ENCODE measurements at regions not wholly inside any gene's neighbourhood (a gene's known extent, or its start where the extent isn't known, plus 50 kb on each side); places are given as distances from the start of the nearest gene placed in this dataset.

GRCh38 chr10:121690152-121690848, 92.1 kb upstream of the FGFR2 start:
- CTCF ChIA-PET = no interaction called here

GRCh38 chr10:121687095-121687813, 89.0 kb upstream of the FGFR2 start:
- H3K4me1 Mint-ChIP-seq = no peaks in the 10 kb centered on the region
- POLR2A ChIA-PET = no interaction called here
- CTCF ChIA-PET = no interaction called here

More at GRCh38 chr10:121690152-121690848, 92.1 kb upstream of the FGFR2 start:
- H3K4me3 Mint-ChIP-seq = no peak overlapping the region
- DNase-seq = no peak
- H3K27ac Mint-ChIP-seq = no peak overlapping the region
- POLR2A ChIA-PET = no interaction called here
- H3K9me3 Mint-ChIP-seq = no peaks in the 10 kb centered on the region
- no peaks in the 10 kb centered on the region for H3K4me1 Mint-ChIP-seq
- H3K36me3 Mint-ChIP-seq (ENCODE audit: low read depth) = no peaks in the 10 kb centered on the region
- H3K27me3 Mint-ChIP-seq = peaks cover 4% of the 10 kb centered on the region

DNA sequence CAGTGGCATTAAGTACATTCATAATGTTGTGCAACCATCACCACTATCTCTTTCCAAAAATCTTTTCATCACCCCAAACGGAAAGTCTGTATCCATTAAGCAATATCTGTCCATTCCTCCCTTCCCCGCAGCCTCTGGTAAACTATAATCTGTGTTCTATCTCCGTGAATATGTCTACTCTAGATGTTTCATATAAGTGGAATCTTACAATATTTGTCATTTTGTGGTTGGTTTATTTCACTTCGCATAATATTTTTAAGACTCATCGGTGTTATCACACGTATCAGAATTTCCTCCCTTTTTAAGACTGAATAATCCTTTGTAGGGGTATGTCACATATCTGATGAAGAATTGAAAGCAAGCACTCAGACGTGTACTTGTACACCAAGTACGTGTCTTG, 86.0 kb upstream of the FGFR2 start:
- CTCF ChIA-PET = no interaction called here
- H3K9me3 Mint-ChIP-seq = no peaks in the 10 kb centered on the region
- H3K27ac Mint-ChIP-seq = no peak overlapping the region
- H3K36me3 Mint-ChIP-seq (ENCODE audit: low read depth) = no peaks in the 10 kb centered on the region
- DNase-seq = no peak
- POLR2A ChIA-PET = no interaction called here
- no peaks in the 10 kb centered on the region for H3K4me1 Mint-ChIP-seq
- peaks cover 4% of the 10 kb centered on the region for H3K27me3 Mint-ChIP-seq
- no peak overlapping the region for H3K4me3 Mint-ChIP-seq

More at GRCh38 chr10:121687095-121687813, 89.0 kb upstream of the FGFR2 start:
- Mint-ChIP-seq H3K27ac (no peak overlapping the region), H3K4me3 (no peak overlapping the region), H3K27me3 (peaks cover 4% of the 10 kb centered on the region), H3K36me3 (ENCODE audit: low read depth) (no peaks in the 10 kb centered on the region), H3K9me3 (no peaks in the 10 kb centered on the region)
- no peak for DNase-seq

DNA sequence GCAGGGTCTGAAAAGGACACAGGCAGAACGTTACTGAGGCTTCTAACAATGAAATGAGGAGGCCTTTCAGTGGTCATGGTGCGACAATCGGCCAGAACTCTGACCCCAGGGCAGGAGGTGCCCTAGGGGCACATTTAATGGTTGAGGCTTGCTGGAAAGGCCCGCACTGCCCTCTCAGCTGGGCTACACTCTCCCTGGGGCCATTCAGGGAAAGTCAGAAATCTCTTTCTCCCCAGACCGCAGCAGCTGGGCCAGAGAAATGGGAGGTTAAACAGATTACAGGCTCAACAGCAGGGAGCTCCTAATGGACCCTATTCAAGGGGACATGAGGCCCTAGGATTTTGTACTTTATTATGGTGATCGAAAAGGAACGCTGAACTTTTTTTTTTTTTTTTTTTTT, 85.6 kb upstream of the FGFR2 start:
- H3K9me3 Mint-ChIP-seq = no peaks in the 10 kb centered on the region
- no peak overlapping the region for H3K27ac Mint-ChIP-seq
- no peak overlapping the region for H3K4me3 Mint-ChIP-seq
- H3K27me3 Mint-ChIP-seq = peaks cover 4% of the 10 kb centered on the region
- no peaks in the 10 kb centered on the region for H3K36me3 Mint-ChIP-seq (ENCODE audit: low read depth)
- no peak for DNase-seq
- POLR2A ChIA-PET = no interaction called here
- CTCF ChIA-PET = no interaction called here
- no peaks in the 10 kb centered on the region for H3K4me1 Mint-ChIP-seq

- peaks cover 4% of the 10 kb centered on the region for H3K27me3 Mint-ChIP-seq
- ChIA-PET POLR2A (no interaction called here), CTCF (no interaction called here)
- H3K36me3 Mint-ChIP-seq (ENCODE audit: low read depth) = no peaks in the 10 kb centered on the region
- H3K9me3 Mint-ChIP-seq = no peaks in the 10 kb centered on the region
- no peaks in the 10 kb centered on the region for H3K4me1 Mint-ChIP-seq
- no peak for DNase-seq
- no peak overlapping the region for H3K27ac Mint-ChIP-seq
- no peak overlapping the region for H3K4me3 Mint-ChIP-seq
Observed at GRCh38 chr10:121683366-121683765, 85.1 kb upstream of the FGFR2 start.

DNA sequence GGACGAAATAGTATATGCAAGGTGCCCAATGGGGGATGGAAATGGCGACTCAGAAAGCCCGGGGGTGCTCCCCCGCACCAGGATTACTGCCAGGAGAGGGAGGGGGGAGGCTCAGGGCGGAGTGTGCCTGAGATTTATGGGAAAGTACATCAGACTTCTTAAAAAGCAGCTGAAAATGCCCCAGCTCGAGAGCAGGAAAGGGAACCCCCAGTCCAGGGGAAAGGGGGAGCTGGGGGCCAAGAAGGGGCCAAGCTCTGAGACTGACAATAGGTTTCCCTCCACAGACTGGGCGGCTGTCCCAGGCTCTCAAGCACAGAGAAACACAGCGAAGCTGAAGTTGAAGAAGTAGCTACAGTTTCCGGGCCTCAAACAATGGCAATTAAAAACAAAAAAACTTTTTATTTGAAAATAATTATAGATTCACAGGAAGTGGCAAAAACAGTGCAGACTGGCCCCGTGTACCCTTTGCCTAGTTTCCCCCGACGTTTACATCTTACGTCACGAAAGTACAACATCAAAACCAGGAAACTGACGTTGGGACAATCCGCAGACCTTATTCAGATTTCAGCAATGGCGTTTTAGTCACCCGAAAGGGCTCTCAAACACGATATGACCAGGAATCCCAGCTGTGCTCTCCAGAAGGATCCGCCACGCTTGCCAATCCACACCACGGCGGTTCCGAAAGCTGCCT, 83.9 kb upstream of the FGFR2 start:
- no peaks in the 10 kb centered on the region for H3K36me3 Mint-ChIP-seq (ENCODE audit: low read depth)
- peaks cover 4% of the 10 kb centered on the region for H3K27me3 Mint-ChIP-seq
- H3K4me3 Mint-ChIP-seq = no peak overlapping the region
- no peaks in the 10 kb centered on the region for H3K9me3 Mint-ChIP-seq
- ChIA-PET POLR2A (no interaction called here), CTCF (no interaction called here)
- no peak overlapping the region for H3K27ac Mint-ChIP-seq
- no peak for DNase-seq
- H3K4me1 Mint-ChIP-seq = no peaks in the 10 kb centered on the region

DNA sequence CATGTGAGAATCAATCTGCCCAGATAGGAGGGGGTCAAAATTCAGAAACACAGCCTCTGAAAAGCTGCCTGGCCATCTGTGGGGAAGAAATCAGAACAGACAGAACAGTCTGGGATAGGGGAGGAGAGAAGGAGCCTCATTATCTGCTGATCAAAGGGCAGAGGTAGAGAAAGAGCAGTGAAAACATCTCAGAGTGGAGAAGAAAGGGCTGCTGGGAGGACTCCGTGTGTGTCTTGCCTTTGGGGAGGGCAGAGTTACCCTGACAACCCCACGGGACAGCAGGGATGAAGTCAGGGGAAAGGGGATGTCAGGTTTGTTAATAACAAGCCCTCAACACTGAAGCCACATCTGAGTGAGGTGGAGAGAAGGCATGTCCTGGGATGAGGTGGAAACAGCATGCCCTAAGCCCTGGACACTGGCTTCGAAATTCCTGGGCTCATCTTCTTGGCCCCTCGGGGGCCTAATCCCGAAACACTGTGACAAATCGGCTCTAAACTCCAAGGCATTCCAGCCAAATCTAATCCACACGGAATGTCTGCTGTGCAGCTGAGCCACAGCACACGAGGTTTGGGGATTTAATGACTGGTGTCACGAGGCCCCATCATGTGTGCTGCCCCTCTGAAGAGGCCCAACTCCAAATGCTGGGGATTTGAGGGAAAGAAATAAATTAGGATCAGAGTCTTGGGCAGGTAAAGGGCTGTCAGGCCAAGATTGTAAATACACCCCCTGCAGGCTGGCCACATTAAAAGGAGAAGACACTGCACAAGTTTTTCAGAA, 82.8 kb upstream of the FGFR2 start:
- Mint-ChIP-seq H3K27me3 (peaks cover 4% of the 10 kb centered on the region), H3K4me1 (no peaks in the 10 kb centered on the region), H3K36me3 (ENCODE audit: low read depth) (no peaks in the 10 kb centered on the region), H3K4me3 (no peak overlapping the region), H3K9me3 (no peaks in the 10 kb centered on the region), H3K27ac (no peak overlapping the region)
- ChIA-PET POLR2A (no interaction called here), CTCF (no interaction called here)
- no peak for DNase-seq

GRCh38 chr10:121679916-121680315, 81.7 kb upstream of the FGFR2 start:
- Mint-ChIP-seq H3K4me3 (no peak overlapping the region), H3K9me3 (no peaks in the 10 kb centered on the region), H3K27me3 (no peaks in the 10 kb centered on the region), H3K4me1 (no peaks in the 10 kb centered on the region), H3K36me3 (ENCODE audit: low read depth) (no peaks in the 10 kb centered on the region), H3K27ac (no peak overlapping the region)
- no peak for DNase-seq
- POLR2A ChIA-PET = no interaction called here
- CTCF ChIA-PET = no interaction called here

- no peak overlapping the region for H3K4me3 Mint-ChIP-seq
- ChIA-PET CTCF (no interaction called here), POLR2A (no interaction called here)
- no peak overlapping the region for H3K27ac Mint-ChIP-seq
- no peaks in the 10 kb centered on the region for H3K36me3 Mint-ChIP-seq (ENCODE audit: low read depth)
- no peaks in the 10 kb centered on the region for H3K4me1 Mint-ChIP-seq
- no peaks in the 10 kb centered on the region for H3K9me3 Mint-ChIP-seq
- no peak for DNase-seq
- H3K27me3 Mint-ChIP-seq = no peaks in the 10 kb centered on the region
Observed at GRCh38 chr10:121678631-121679174, 80.5 kb upstream of the FGFR2 start.

DNA sequence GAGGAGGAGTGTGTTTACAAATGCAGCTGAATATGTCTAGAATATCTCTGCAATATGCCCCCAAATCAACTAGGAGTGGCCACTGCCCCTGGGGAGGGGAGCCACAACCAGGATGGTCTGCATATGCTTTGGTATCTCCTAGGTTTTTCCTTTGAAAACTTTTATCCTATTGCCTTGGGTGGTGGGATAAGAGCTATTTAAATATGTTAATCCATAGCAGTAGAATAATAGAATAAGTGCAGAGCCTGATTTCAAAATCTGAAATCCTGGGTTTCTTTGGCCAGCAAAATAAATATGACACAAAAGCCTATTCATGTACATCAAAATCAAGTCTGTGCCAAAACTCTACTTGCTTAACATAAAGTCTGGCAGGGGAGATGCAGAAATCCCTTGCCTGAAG, 79.6 kb upstream of the FGFR2 start:
- Mint-ChIP-seq H3K36me3 (ENCODE audit: low read depth) (no peaks in the 10 kb centered on the region), H3K4me3 (no peak overlapping the region), H3K27me3 (no peaks in the 10 kb centered on the region), H3K9me3 (no peaks in the 10 kb centered on the region), H3K4me1 (no peaks in the 10 kb centered on the region), H3K27ac (no peak overlapping the region)
- no peak for DNase-seq
- ChIA-PET CTCF (no interaction called here), POLR2A (no interaction called here)

DNA sequence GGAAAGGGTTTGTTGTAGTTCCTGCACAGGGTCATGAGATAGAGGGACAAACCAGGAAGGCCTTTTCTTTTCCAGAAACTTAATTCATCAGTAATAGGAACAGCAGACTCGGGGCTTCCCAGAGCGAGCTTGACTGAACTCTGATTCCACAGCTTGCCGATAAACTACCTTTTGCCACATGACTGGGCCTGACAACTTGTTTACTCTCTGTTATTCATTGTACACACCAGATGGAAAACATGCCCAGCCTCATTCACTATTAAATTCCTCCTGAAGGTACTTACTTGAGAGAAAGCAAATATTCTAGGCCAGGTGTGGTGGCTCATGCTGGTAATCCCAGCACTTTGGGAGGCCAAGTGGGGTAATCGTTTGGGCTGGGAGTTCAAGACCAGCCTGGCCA, 77.1 kb upstream of the FGFR2 start:
- ChIA-PET POLR2A (no interaction called here), CTCF (no interaction called here)
- DNase-seq = no peak
- Mint-ChIP-seq H3K27me3 (no peaks in the 10 kb centered on the region), H3K27ac (no peak overlapping the region), H3K9me3 (no peaks in the 10 kb centered on the region), H3K36me3 (ENCODE audit: low read depth) (no peaks in the 10 kb centered on the region), H3K4me3 (no peak overlapping the region), H3K4me1 (no peaks in the 10 kb centered on the region)

- CTCF ChIA-PET = no interaction called here
- no peaks in the 10 kb centered on the region for H3K9me3 Mint-ChIP-seq
Observed at GRCh38 chr10:121674885-121675284, 76.6 kb upstream of the FGFR2 start.

DNA sequence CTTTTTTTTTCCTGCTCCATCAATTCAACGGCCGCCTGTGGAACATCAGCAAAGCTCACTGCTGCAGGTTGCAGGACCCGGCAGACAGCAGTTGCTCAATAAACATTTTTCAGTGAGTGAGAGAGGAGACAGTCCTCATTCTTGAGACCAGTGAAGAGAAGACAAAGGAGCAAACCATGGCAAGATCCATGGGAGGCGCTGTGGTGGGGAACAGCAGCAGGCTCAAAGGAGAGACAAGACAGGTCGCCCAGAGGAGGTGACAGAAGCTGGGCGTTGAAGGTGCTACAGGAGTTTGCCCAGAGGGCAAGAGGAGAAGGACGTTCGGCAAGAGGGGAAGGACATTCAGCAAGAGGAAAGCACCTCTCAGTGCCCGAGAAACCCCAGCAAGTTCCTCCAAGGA, 74.5 kb upstream of the FGFR2 start:
- POLR2A ChIA-PET = no interaction called here
- CTCF ChIA-PET = no interaction called here
- no peaks in the 10 kb centered on the region for H3K36me3 Mint-ChIP-seq (ENCODE audit: low read depth)
- H3K27me3 Mint-ChIP-seq = no peaks in the 10 kb centered on the region
- no peak overlapping the region for H3K27ac Mint-ChIP-seq
- H3K4me1 Mint-ChIP-seq = no peaks in the 10 kb centered on the region
- no peaks in the 10 kb centered on the region for H3K9me3 Mint-ChIP-seq
- H3K4me3 Mint-ChIP-seq = no peak overlapping the region
- DNase-seq = no peak

More at GRCh38 chr10:121674885-121675284, 76.6 kb upstream of the FGFR2 start:
- no peaks in the 10 kb centered on the region for H3K27me3 Mint-ChIP-seq
- no peak for DNase-seq
- H3K27ac Mint-ChIP-seq = no peak overlapping the region
- no peaks in the 10 kb centered on the region for H3K4me1 Mint-ChIP-seq
- no peaks in the 10 kb centered on the region for H3K36me3 Mint-ChIP-seq (ENCODE audit: low read depth)
- POLR2A ChIA-PET = no interaction called here
- no peak overlapping the region for H3K4me3 Mint-ChIP-seq
